GM12875 (cell line): ENCODE measurements at regions not wholly inside any gene's neighbourhood (a gene's known extent, or its start where the extent isn't known, plus 50 kb on each side); places are given as distances from the start of the nearest gene placed in this dataset.
A peak's percentile ranks its signal among the peaks of the same experiment; 100 is the strongest.

ENCODE experiments used
- H3K4me3 ChIP-seq: one replicate; pipeline ENCODE4 v1.5.1; 2011; ENCODE audit warnings: low read depth, low read length, control low read depth
- CTCF ChIP-seq: IDR thresholded peaks from 2 replicates; pipeline ENCODE4 v1.5.1; 2011; ENCODE audit warnings: low read depth, mild to moderate bottlenecking, control low read depth, inconsistent platforms, low read length, moderate library complexity, borderline replicate concordance; ENCODE audit not compliant: insufficient read depth

DNA sequence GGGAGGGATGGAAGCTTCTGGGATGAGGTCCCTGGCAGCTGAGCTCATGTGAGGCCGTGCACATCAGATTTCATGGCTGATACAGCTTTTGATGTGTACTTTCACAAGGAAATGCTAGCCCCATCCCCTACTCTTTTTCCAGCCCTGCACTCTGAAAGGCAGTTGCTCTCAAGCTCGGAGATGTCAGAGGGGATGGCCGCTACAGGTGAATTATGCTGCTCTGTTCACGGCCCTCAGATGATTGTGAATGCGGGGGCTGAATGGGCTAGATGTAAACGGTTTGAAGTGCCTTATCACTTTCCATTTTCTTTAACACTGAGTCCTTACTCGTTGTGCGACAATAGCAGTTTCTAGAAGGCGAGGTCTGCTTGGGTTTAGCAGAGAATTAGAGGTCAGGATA is 88.0 kb upstream of the RASGRF1 start:
- H3K4me3 ChIP-seq = no peak overlapping the region
- TF ChIP-seq CTCF = no peak

DNA sequence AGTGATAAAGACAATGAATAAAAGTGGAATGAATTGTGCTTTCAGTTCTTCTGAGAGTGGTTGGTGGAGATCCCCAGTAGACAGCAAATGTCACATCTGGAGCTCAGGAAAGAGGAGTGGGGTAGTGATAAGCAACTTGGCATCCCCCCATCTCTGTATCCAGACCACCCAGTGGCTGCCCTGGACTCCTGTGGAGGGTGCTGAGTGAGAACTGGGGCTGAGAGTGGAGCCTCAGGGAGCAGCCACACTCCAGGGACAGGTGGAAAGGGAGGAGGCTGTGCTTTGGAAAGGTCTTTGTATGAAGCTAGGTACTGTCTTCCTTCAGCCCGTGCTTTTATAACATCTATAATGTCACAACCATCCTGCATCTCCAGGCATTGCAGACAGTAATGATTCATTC is 85.6 kb upstream of the RASGRF1 start:
- TF ChIP-seq CTCF = no peak
- no peak overlapping the region for H3K4me3 ChIP-seq

DNA sequence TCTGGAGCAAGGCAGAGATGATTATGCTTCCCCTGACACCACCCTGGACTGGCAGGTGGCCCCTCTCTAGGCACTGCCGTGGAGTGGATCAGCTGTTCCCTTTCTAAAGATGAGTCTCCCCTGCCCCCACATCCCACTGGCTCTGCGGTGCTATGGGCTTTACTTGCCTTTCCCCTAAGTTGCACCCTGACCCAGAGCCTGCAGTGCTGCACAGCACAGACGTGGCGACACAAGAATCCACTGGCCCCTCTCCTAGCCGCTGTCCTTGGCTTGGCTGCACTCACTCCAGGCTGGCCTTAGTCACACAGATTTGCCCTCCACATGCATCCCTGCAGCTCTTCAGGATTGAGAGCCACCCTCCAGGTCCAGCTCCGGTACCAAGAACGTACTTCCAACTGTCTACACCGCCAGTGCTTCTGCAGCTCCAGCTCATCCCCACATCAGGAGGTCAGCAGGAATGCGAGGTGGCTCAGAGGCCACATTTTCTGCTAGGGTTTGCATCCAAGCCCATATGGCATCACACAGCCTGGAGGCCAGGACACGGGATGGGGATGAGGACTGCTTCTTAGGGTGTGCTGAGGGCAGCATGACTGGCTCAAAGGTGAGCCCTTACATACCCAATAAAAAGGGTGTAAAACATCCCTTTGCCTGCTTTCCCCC is 82.4 kb upstream of the RASGRF1 start:
- TF ChIP-seq CTCF = no peak

GRCh38 chr15:79172032-79172481 is 81.5 kb upstream of the RASGRF1 start:
- H3K4me3 ChIP-seq = no peak overlapping the region
- TF ChIP-seq CTCF = peak; percentile 22; the same call in 1 of the 2 replicates

More for the DNA sequence above, 82.4 kb upstream of the RASGRF1 start:
- H3K4me3 ChIP-seq = no peak overlapping the region

DNA sequence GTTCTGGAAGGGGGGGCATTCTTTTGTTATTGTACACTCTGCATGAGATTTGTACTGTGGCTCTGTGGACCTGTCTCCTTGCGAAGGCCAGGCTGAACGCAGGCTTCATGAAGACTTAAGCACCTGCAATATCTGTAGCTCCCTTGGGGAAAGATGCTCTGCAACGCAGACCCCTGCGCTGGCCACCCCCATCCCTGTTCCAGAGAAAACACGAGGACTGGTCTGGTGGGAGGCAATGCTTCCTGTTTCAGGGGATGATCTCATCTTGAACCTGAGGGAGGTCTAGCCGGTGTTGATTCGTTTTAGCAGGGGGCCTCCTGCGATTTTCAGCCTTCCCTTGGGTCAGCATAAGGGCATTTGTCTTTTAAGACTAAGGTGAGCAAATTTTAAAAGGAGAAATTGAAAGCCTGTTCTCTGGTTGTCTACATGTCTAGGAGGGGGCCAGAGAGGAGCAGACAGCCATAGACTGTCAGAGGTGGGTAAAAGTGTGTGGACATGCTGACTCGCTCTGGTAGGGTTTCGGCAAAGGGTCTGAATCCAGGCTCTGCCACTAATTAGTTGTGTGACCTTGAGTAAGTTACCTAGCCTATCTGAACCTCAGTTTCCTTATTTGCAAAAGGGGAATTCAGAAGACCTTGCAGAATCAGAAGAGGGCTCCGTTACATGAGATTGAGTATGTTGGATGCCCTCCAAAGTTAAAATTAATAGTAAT is 80.9 kb upstream of the RASGRF1 start:
- TF ChIP-seq CTCF = no peak
- no peak overlapping the region for H3K4me3 ChIP-seq

DNA sequence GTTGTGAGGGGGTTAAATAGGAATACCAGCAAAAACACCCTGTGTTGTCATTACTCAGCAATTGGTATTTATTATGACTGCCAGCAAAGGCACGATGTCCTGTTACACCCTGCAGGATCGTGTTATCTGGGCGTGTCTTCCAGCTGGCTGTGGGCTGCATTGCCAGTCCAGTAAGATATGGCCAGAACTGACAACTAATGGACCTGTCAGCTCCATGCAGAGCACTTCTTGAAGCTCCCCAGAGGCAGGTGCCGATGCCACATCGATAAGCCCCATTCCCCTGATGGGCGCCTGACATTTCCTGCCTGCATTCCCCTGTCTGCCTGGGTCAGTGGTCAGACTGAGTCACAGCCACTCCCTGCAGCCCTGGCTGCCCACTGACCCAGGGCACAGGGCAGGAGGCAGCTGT is 79.7 kb upstream of the RASGRF1 start:
- TF ChIP-seq CTCF = no peak
- H3K4me3 ChIP-seq = no peak overlapping the region
